Mammary epithelial cell (primary cell): ENCODE measurements at regions not wholly inside any gene's neighbourhood (a gene's known extent, or its start where the extent isn't known, plus 50 kb on each side); places are given as distances from the start of the nearest gene placed in this dataset.

Experiments
- EZH2 ChIP-seq: IDR thresholded peaks from 2 replicates; pipeline ENCODE4 v1.6.1; 2012; ENCODE audit warnings: low read length, inconsistent platforms, borderline replicate concordance
- TF ChIP-seq, protein P1 (sequence below), 2 donors: IDR thresholded peaks in 1 of 2; conservative IDR thresholded peaks in 1 of 2; 2 replicates each; pipeline ENCODE4 v1.5.1; 2011 to 2012; ENCODE audit warnings: inconsistent platforms in 2 of 2, low read length in 2 of 2, mild to moderate bottlenecking in 2 of 2, control low read depth in 1 of 2, low read depth in 1 of 2; ENCODE audit not compliant: insufficient read depth in 1 of 2; ENCODE audit errors: extremely low read depth in 1 of 2

DNA sequence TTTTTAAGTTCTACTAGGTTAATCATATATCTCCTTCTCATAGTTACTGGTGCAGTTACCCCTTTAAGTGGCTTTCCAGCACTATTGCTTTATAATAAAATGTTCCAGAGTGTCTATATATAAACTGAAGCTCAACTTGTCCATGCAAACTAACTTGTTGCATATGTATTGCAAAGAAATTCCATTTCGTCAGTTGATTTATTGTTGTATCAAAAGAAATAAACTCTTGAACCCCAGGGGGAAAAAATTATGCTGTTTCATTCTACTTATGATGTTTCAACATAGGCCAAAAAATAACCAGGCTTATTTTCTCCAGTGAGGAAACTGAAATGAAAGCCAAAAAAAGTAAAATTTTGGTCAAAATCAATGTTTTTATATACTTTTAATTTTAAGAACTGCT lies 491.9 kb downstream of the NR4A2 start:
- TF ChIP-seq, protein P1, sequence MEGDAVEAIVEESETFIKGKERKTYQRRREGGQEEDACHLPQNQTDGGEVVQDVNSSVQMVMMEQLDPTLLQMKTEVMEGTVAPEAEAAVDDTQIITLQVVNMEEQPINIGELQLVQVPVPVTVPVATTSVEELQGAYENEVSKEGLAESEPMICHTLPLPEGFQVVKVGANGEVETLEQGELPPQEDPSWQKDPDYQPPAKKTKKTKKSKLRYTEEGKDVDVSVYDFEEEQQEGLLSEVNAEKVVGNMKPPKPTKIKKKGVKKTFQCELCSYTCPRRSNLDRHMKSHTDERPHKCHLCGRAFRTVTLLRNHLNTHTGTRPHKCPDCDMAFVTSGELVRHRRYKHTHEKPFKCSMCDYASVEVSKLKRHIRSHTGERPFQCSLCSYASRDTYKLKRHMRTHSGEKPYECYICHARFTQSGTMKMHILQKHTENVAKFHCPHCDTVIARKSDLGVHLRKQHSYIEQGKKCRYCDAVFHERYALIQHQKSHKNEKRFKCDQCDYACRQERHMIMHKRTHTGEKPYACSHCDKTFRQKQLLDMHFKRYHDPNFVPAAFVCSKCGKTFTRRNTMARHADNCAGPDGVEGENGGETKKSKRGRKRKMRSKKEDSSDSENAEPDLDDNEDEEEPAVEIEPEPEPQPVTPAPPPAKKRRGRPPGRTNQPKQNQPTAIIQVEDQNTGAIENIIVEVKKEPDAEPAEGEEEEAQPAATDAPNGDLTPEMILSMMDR (conservative IDR thresholded peaks at IDR 0.05 in 1 of 2, IDR thresholded peaks at IDR 0.05 in 1 of 2; ENCODE audit: extremely low read depth in 1 of 2, insufficient read depth in 1 of 2, low read depth in 1 of 2, low read length in 2 of 2) = no peak
- no peak for TF ChIP-seq EZH2
